DND-41 (cell line): ENCODE measurements at regions not wholly inside any gene's neighbourhood (a gene's known extent, or its start where the extent isn't known, plus 50 kb on each side); places are given as distances from the start of the nearest gene placed in this dataset.

Source experiments
- ATAC-seq: fragments of 200-7000 bp; cut with Tn5 transposase; 3 replicates; pipeline ENCODE4 v1.9.1; 2021; ENCODE audit warnings: low read depth; ENCODE audit not compliant: insufficient read depth
- DNase-seq: peaks from one replicate; pipeline ENCODE4 v3.0.0-alpha.2; 2020
- H2AFZ ChIP-seq: 2 replicates; pipeline ENCODE4 v1.6.0; 2012; ENCODE audit warnings: low read depth, low read length
- H3K27ac ChIP-seq: 2 replicates; pipeline ENCODE4 v1.5.1; 2012; ENCODE audit warnings: low read length, inconsistent platforms
- H3K27me3 ChIP-seq: fragments of 200-600 bp; sonication (generic); 2 replicates; pipeline ENCODE4 v1.6.0; 2012; ENCODE audit warnings: low read length, mild to moderate bottlenecking, inconsistent platforms; ENCODE audit not compliant: insufficient read depth, poor library complexity
- H3K36me3 ChIP-seq: 2 replicates; pipeline ENCODE4 v1.5.1; 2012; ENCODE audit warnings: low read length, inconsistent platforms; ENCODE audit not compliant: insufficient read depth
- H3K4me1 ChIP-seq: 2 replicates; pipeline ENCODE4 v1.5.1; 2012; ENCODE audit warnings: mild to moderate bottlenecking, low read length; ENCODE audit not compliant: insufficient read depth
- H3K4me2 ChIP-seq: 2 replicates; pipeline ENCODE4 v1.6.0; 2012; ENCODE audit warnings: mild to moderate bottlenecking, moderate library complexity, low read length, inconsistent platforms; ENCODE audit not compliant: insufficient read depth
- H3K4me3 ChIP-seq, 2 experiments: fragments of 200-600 bp in 1 of 2; shearing (Covaris generic) in 1 of 2; 2 replicates each; pipeline ENCODE4 v1.5.1; 2012 to 2016; ENCODE audit warnings: inconsistent platforms in 2 of 2, low read length in 2 of 2, mild to moderate bottlenecking in 2 of 2, low read depth in 1 of 2, moderate library complexity in 1 of 2
- H3K79me2 ChIP-seq: 2 replicates; pipeline ENCODE4 v1.6.0; 2012; ENCODE audit warnings: low read length, inconsistent platforms; ENCODE audit not compliant: insufficient read depth
- H3K9ac ChIP-seq: 2 replicates; pipeline ENCODE4 v1.6.0; 2012; ENCODE audit warnings: low read depth, mild to moderate bottlenecking, inconsistent platforms, low read length, moderate library complexity
- H3K9me3 ChIP-seq: 2 replicates; pipeline ENCODE4 v1.5.1; 2012; ENCODE audit warnings: low read length, moderate library complexity, mild to moderate bottlenecking, inconsistent platforms; ENCODE audit not compliant: insufficient read depth, severe bottlenecking
- H4K20me1 ChIP-seq: 2 replicates; pipeline ENCODE4 v1.6.0; 2012; ENCODE audit warnings: low read length; ENCODE audit not compliant: insufficient read depth
- CTCF ChIP-seq: IDR thresholded peaks from 2 replicates; pipeline ENCODE4 v1.5.1; 2012; ENCODE audit warnings: borderline replicate concordance, low read length, moderate library complexity, mild to moderate bottlenecking; ENCODE audit not compliant: poor library complexity, severe bottlenecking; ENCODE audit errors: extremely low read depth
- EZH2 ChIP-seq: IDR thresholded peaks from 3 replicates; pipeline ENCODE4 v1.6.1; 2012; ENCODE audit warnings: borderline replicate concordance, low read depth, mild to moderate bottlenecking, moderate library complexity, low read length, inconsistent platforms; ENCODE audit not compliant: severe bottlenecking

- no peak overlapping the region for H3K27ac ChIP-seq
- no peak for ATAC-seq
- H2AFZ ChIP-seq = no peak overlapping the region
These were observed 856.9 kb downstream of the EPHA3 start for GRCh38 chr3:89964347-89964746.

GRCh38 chr3:89966877-89967665 lies 859.6 kb downstream of the EPHA3 start:
- DNase-seq = no peak
- Histone ChIP-seq H3K4me3 (no peak overlapping the region), H3K27me3 (no peaks in the 10 kb centered on the region), H3K4me1 (no peaks in the 10 kb centered on the region), H3K27ac (no peak overlapping the region), H3K79me2 (no peaks in the 10 kb centered on the region), H4K20me1 (no peaks in the 10 kb centered on the region), H3K9ac (no peak overlapping the region), H2AFZ (no peak overlapping the region), H3K36me3 (no peaks in the 10 kb centered on the region), H3K4me2 (no peak overlapping the region), H3K9me3 (peaks cover 4% of the 10 kb centered on the region)
- no peak for ATAC-seq
- TF ChIP-seq CTCF (no peak), EZH2 (no peak)

More at GRCh38 chr3:89964347-89964746, 856.9 kb downstream of the EPHA3 start:
- no peak overlapping the region for H3K4me2 ChIP-seq
- no peaks in the 10 kb centered on the region for H3K36me3 ChIP-seq
- H4K20me1 ChIP-seq = no peaks in the 10 kb centered on the region
- DNase-seq = no peak
- TF ChIP-seq EZH2 (no peak), CTCF (no peak)
- no peak overlapping the region for H3K9ac ChIP-seq
- no peaks in the 10 kb centered on the region for H3K4me1 ChIP-seq
- no peaks in the 10 kb centered on the region for H3K27me3 ChIP-seq
- no peak overlapping the region for H3K4me3 ChIP-seq
- no peaks in the 10 kb centered on the region for H3K79me2 ChIP-seq
- peaks cover 4% of the 10 kb centered on the region for H3K9me3 ChIP-seq

- no peak overlapping the region for H3K27ac ChIP-seq
- no peaks in the 10 kb centered on the region for H3K27me3 ChIP-seq
- no peak overlapping the region for H3K4me3 ChIP-seq
- no peak overlapping the region for H2AFZ ChIP-seq
- DNase-seq = no peak
- no peaks in the 10 kb centered on the region for H3K4me1 ChIP-seq
- no peak for ATAC-seq
- H4K20me1 ChIP-seq = no peaks in the 10 kb centered on the region
- peaks cover 4% of the 10 kb centered on the region for H3K9me3 ChIP-seq
- H3K4me2 ChIP-seq = no peak overlapping the region
- H3K36me3 ChIP-seq = no peaks in the 10 kb centered on the region
- H3K9ac ChIP-seq = no peak overlapping the region
- H3K79me2 ChIP-seq = no peaks in the 10 kb centered on the region
- no peak for TF ChIP-seq CTCF
- no peak for TF ChIP-seq EZH2
These were observed 863.9 kb downstream of the EPHA3 start for GRCh38 chr3:89971329-89971728.

GRCh38 chr3:89973156-89973555 lies 865.7 kb downstream of the EPHA3 start:
- H3K79me2 ChIP-seq = no peaks in the 10 kb centered on the region
- no peak overlapping the region for H3K9ac ChIP-seq
- no peak overlapping the region for H2AFZ ChIP-seq
- no peak overlapping the region for H3K27ac ChIP-seq
- TF ChIP-seq CTCF = no peak
- no peak for TF ChIP-seq EZH2
- H3K9me3 ChIP-seq = peaks cover 2% of the 10 kb centered on the region
- H3K36me3 ChIP-seq = no peaks in the 10 kb centered on the region
- no peaks in the 10 kb centered on the region for H4K20me1 ChIP-seq
- ATAC-seq = no peak
- H3K4me1 ChIP-seq = no peaks in the 10 kb centered on the region
- no peaks in the 10 kb centered on the region for H3K27me3 ChIP-seq
- H3K4me2 ChIP-seq = no peak overlapping the region
- no peak for DNase-seq
- H3K4me3 ChIP-seq = no peak overlapping the region
